ENCODE measurements at regions not wholly inside any gene's neighbourhood (a gene's known extent, or its start where the extent isn't known, plus 50 kb on each side); places are given as distances from the start of the nearest gene placed in this dataset.

DNA sequence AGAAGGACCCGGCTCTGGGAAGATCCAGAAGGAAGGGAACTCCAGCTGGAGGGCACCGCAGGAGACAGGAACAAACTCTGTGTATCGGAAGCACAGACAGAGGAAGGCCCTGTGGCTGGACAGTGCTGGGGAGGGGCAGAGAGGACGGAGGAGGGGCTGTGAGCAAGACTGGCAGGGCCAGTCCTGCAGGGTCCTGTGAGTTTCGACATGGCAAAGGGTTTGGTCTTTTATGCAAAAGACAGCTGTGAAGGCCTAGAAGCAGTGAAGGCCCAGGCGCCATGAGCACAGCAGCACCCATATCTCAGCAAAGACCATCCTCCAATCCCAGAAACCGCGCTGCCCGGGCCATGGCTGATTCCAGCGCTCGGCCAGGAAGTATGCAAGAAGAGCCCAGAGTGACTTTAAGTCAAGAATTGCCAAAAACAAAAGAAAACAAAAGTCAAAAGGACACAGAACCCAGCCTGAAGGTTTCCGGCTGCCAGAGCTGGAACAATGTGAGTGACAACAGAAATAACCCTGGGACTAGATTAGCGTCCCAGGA, 126.5 kb downstream of the NCOR2 start:
- DNase-seq, result no peak

GRCh38 chr12:124440031-124440626, 127.3 kb downstream of the NCOR2 start:
- no peak for DNase-seq

GRCh38 chr12:124438437-124439056, 128.9 kb downstream of the NCOR2 start:
- no peak for DNase-seq

DNA sequence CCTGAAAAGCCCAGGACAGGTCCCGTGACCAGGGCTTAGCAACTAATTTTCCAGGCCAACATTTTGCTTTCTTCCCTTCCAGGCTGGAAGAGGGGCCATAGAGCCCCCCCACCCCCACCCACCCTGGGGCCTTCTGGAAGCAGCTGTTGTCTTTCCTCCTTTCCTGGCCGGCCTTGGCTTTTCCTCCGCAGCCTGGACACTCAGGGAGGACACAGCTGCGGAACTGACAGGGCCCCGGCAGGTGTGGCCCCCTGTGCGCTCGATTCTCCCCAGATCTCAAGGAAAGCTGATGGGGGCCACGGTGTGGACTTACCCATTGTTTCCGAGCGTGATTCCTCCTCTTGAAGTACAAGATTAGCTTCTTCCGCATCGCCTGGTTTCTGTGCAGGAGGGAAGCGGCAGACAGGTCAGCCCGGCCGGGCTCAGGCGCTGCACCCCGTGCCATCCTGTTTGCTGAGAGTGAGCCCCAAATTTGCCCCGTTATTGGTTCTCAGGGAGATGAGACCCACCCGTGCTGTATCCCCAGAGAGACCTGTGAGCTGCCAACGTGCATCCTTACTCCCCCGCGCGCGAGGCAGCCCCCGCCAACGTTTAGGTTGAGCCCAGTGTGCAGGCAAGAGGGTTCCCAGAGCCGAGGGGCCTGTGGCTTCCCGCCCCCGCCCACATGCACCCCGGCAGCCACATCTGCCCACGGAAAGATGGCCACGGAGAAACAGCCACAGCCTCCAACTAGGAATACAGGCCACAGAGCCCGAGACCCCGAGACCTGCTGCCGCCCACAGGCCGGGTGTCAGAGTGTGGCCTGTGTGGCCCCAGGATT, 129.6 kb downstream of the NCOR2 start:
- no peak for DNase-seq

DNA sequence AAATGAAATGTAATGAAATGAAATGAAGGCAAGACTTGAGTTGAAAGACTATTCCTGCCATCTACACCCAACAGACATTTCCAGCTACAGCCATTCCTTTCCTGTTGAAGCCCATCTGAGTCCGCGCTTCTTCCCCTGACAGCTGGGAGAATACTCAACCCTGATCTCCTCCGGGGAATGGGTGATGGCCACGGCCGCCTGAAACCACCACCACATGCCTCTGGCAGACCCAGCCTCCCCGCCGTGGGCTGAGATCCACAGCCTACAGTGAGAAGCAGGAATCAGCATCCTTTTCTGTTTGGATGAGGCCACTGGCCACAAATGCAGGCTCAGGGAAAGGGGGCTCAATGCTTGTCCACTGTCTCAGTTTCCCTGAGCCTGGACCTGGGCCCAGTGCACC, 130.3 kb downstream of the NCOR2 start:
- DNase-seq, result no peak

DNA sequence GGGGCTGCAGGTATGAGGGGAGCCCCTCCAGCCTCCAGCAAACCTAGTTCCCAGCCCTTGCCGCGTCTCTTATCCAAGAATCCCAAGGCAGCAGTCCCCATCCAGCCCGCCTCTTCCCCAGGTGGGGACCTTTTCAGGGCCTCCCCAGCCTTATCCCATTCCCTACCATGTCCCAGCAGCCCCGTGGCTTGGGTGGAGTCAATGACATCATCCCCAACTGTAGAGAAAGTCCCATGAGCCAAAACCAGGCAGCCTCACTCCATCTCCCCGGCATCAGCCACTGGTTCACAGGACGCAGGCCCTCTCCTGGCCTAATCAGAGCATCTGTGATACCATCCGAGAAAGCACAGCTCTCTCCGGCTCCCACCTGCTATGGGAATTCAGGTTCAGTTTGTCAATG, 131.0 kb downstream of the NCOR2 start:
- no peak for DNase-seq

GRCh38 chr12:124435806-124436345, 131.5 kb downstream of the NCOR2 start:
- DNase-seq, result no peak

- DNase-seq, result no peak
Observed at GRCh38 chr12:124434951-124435805, 132.2 kb downstream of the NCOR2 start.

DNA sequence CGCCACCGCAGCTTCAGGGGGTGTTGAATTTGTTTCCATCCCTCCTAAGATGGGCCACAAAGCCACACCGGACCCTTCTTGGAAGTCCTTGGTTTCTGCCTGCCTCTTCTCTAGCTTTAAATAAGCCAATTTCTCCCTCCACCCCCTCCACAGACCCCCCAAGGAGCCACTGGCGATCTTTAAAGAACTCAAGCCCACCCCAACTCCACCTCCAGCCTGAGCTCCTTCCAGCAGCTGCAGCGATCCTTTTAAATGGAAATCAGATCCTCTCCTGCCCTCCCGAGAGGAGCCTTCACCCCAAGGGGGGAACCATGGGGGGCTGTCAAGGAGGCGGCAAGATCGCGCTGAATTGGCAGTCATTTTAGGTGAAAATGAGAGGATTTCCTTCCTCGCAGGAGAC, 133.1 kb downstream of the NCOR2 start:
- DNase-seq, result no peak

DNA sequence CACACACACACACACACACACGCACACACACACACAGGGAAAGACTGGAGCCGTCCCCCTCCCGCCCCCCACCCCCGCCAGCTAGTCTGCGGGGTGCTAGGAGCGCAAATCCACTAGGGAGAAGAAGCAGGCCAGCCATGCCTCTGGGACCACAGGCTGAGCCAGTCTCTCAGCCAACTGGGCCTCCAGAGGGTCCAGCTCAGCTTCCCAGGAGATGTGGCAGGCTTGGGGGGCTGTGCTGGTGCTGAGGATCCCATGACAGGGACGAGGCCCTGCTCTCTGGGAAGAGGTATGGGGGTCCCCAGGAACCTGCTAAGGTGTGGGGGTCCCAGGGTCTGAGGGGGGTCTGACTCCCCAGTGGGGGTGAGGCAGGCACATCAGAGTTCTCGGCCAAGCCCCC, 133.5 kb downstream of the NCOR2 start:
- no peak for DNase-seq

DNA sequence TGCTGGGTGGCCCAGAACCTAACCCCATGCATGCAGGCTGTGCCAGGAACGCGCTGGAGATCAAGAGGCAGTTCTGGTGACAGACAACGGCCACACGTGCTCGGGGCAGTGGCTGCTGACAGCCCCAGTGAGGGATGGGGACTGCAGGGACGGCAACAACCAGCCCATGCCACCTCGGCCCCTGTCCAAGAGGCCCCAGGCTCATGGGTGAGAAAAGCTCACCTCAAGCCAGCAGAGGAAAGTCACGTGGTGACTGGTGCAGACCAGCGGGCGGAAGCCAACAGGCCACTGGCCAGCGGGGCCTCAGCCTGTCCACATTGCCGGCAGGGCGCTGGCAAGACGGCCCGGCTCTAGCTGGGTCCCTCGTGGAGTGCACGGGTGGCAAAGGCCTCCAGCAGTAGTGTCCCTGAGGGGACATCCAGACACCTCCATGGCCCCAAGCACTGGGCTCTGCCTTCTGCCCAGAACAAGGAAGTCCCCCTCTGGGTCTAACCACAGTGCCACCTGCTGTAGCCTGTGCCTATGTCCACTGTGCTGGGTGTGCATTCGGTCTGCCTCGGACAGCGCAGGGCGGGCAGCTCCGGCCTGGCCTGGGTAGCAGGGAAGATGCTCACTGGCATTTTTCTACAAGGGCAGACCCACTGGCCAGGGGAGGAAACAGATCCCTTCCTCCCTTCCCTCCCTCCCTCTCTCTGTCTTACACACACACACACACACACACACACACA, 134.1 kb downstream of the NCOR2 start:
- no peak for DNase-seq

GRCh38 chr12:124432376-124432775, 135.0 kb downstream of the NCOR2 start:
- DNase-seq, result no peak

- DNase-seq, result no peak
Observed at GRCh38 chr12:124431971-124432370, 135.4 kb downstream of the NCOR2 start.

DNA sequence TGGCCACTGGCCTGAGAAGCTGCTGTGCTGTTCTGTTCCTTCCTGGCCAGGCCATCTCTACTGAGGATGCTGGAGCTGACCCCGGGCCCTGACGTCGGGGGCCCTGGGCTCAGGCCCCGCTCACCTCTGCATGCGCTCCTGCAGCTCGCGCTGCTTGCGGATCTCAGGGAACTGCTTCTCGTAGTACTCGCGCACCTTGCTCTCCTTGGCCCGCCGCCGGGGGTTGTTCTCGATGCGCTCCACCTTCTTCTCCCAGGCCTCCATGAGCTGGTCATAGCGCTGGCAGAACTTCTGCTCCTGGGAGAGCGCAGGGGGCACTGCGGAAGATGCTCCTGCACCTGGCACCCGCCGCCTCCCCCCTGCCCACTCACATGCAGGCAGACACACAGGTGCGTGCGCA, 135.6 kb downstream of the RFLNA start:
- no peak for DNase-seq

DNA sequence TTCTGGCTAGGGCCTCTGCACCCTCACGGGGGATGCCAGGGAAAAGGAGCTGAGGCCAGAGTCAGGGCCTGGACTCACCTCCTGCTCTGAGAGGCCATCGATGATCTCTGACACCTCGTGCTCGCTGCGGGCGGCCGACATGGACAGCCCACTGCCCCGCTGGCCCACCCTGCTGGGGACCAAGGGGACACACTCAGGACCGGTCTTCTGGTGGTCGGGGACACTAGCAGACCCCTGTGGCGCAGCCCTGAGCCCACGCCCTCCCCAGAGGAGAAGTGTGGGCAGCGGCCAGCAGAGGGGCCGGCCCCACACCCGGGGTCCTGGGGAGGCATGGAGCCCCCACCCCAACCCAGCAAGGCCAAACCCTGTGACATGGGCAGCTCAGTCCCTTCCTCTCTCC, 134.6 kb downstream of the RFLNA start:
- no peak for DNase-seq

GRCh38 chr12:124428792-124429281, 133.9 kb downstream of the RFLNA start:
- no peak for DNase-seq

- no peak for DNase-seq
Observed at GRCh38 chr12:124428136-124428791, 133.4 kb downstream of the RFLNA start.

- no peak for DNase-seq
Observed at GRCh38 chr12:124426594-124427555, 132.0 kb downstream of the RFLNA start.

GRCh38 chr12:124425667-124426066, 130.8 kb downstream of the RFLNA start:
- no peak for DNase-seq

DNA sequence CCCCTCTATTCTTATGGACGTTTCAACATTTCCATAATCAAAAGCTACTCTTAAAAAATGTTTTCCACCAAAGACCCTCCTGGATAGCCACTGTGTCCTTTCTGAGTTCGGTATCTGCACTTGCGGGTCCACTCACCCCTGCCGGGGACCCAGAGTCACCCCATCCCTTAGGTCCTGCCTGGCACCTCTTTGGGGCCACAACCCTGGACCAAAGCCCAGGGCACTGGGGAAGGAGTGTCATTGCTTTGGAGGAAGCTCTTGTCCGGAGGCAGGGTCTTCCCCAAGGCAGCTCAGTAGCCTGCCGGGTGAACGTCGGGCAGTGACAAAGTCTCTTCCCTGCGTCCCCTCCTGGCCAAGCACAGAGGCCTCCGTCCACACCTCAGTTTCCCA, 129.6 kb downstream of the RFLNA start:
- DNase-seq, result no peak
